LNCaP clone FGC (cell line): ENCODE measurements at regions not wholly inside any gene's neighbourhood (a gene's known extent, or its start where the extent isn't known, plus 50 kb on each side); places are given as distances from the start of the nearest gene placed in this dataset.

Experiments
- DNase-seq: peaks from one replicate; pipeline ENCODE4 v3.0.0-alpha.2; 2011; ENCODE audit warnings: low read depth
- H3K4me3 ChIP-seq: 2 replicates; pipeline ENCODE4 v1.5.1; 2011; ENCODE audit warnings: mild to moderate bottlenecking, low read depth, low read length, control low read depth
- CTCF ChIP-seq: IDR thresholded peaks from 2 replicates; pipeline ENCODE4 v1.5.1; 2012; ENCODE audit warnings: mild to moderate bottlenecking; ENCODE audit not compliant: control insufficient read depth, insufficient read depth; ENCODE audit errors: extremely low read depth

DNA sequence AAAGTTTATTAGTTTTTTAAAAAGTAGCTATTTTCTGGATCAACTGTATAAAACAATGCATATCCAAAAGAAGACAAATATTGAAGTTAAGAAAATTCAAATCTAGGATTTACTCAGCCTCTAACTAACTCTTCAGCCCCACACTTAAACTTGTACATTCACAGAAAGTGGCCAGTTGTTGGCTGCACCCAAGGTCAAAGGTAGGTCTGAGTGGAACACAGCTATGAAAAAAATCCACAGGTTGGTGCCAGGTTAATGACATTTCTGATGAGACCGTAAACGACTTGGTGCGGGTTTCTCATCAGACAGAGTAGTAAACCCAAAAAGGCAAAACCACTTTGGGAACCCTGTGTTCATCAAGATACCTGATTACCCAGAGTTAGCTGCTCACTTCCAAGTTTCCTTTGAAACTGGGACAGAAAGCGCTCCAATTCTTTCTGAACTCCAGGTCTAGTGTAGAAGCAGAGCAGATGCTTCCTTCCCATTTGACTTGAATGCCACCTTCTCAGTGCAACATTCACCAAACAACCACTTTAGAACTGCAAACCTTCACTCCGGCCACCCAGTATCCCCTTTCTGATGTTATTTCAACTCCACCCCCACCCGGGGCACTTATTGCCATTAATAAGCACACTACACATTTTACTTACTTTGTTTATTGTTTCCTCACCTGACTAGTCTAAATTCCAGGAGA lies 208.3 kb upstream of the STARD13 start:
- H3K4me3 ChIP-seq = no peak overlapping the region
- DNase-seq = no peak
- no peak for TF ChIP-seq CTCF

GRCh38 chr13:33494596-33495204 lies 209.1 kb upstream of the STARD13 start:
- no peak overlapping the region for H3K4me3 ChIP-seq
- no peak for DNase-seq
- TF ChIP-seq CTCF = no peak

- DNase-seq = no peak
- no peak for TF ChIP-seq CTCF
- H3K4me3 ChIP-seq = no peak overlapping the region
These were observed 210.8 kb upstream of the STARD13 start for GRCh38 chr13:33496336-33496735.

DNA sequence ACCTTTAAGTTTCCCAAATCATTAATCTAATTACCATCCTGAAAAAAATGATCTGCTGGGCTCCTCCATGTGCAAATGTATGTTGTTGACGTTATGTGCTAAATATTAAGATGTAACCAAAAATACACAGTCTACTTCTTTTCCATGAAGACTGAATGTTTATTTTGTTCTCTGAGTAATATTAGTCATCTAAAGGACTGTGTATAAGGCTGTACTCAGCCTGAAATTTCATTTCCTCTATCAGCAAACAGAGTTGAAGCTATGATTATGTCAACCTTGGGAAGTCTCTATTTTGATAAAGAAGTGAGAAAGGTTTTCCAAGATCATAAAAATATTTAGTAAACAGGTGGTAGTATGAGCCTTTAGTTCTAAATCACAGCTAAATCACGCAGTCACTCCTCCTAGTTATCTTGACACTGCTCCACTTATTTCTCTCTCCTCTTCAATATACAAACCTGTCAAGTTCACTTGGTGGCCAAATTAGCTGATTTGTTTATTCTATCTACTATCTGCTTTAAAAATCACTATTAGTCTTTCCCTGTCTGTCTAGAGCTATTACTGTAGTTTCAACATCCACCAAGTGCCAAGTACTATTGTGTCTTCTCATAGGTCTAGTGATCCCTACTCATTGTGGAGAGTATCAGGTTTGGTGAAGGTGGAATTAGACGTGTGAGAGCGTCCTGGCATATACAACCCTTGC lies 211.7 kb upstream of the STARD13 start:
- DNase-seq = no peak
- no peak overlapping the region for H3K4me3 ChIP-seq
- no peak for TF ChIP-seq CTCF

GRCh38 chr13:33508060-33508459 lies 222.5 kb upstream of the STARD13 start:
- no peak overlapping the region for H3K4me3 ChIP-seq
- TF ChIP-seq CTCF = no peak
- no peak for DNase-seq

- TF ChIP-seq CTCF = no peak
- no peak for DNase-seq
- no peak overlapping the region for H3K4me3 ChIP-seq
These were observed 224.2 kb upstream of the STARD13 start for GRCh38 chr13:33509642-33510229.
